CD14-positive monocyte (primary cell): ENCODE measurements at regions not wholly inside any gene's neighbourhood (a gene's known extent, or its start where the extent isn't known, plus 50 kb on each side); places are given as distances from the start of the nearest gene placed in this dataset.

Experiments
- DNase-seq, 3 donors: peaks; one replicate each; pipeline ENCODE4 v3.0.0-alpha.2; 2011 to 2022
- H2AFZ ChIP-seq: 2 replicates; pipeline ENCODE4 v1.6.0; 2012; ENCODE audit warnings: mild to moderate bottlenecking, low read depth, low read length, inconsistent platforms; ENCODE audit not compliant: insufficient read depth, poor library complexity, severe bottlenecking
- H3K27ac ChIP-seq, 2 donors: 1 replicate in 1 of 2; 2 replicates in 1 of 2; pipeline ENCODE4 v1.5.1; 2012 to 2013; ENCODE audit warnings: low read length in 2 of 2, control low read depth in 1 of 2, inconsistent platforms in 1 of 2, low read depth in 1 of 2, mild to moderate bottlenecking in 1 of 2
- H3K27me3 ChIP-seq, 2 donors: one replicate each; pipeline versions ENCODE4 v1.6.0 to v1.6.1; 2011 to 2013; ENCODE audit warnings: low read length in 2 of 2; ENCODE audit not compliant: control insufficient read depth in 2 of 2, insufficient read depth in 2 of 2
- H3K36me3 ChIP-seq, 2 donors: replicated peaks in 1 of 2; 1 replicate in 1 of 2; 2 replicates in 1 of 2; pipeline versions ENCODE4 v1.5.1 to v1.6.1; 2012 to 2013; ENCODE audit warnings: low read length in 2 of 2, control low read depth in 1 of 2, inconsistent platforms in 1 of 2, mild to moderate bottlenecking in 1 of 2; ENCODE audit not compliant: insufficient read depth in 2 of 2, control insufficient read depth in 1 of 2
- H3K4me1 ChIP-seq, 2 donors: 1 replicate in 1 of 2; 2 replicates in 1 of 2; pipeline versions ENCODE4 v1.5.1 to v1.6.1; 2012 to 2013; ENCODE audit warnings: low read length in 2 of 2, control low read depth in 1 of 2, inconsistent platforms in 1 of 2, mild to moderate bottlenecking in 1 of 2, moderate library complexity in 1 of 2; ENCODE audit not compliant: insufficient read depth in 2 of 2, control insufficient read depth in 1 of 2
- H3K4me2 ChIP-seq: replicated peaks from 2 replicates; pipeline ENCODE3; 2012; ENCODE audit warnings: low read length, moderate library complexity, mild to moderate bottlenecking; ENCODE audit not compliant: poor library complexity, severe bottlenecking; ENCODE audit errors: extremely low read depth
- H3K4me3 ChIP-seq, 3 experiments: fragments of 200-600 bp in 1 of 3; sonication (generic) in 1 of 3; replicated peaks in 1 of 3; 1 replicate in 2 of 3; 2 replicates in 1 of 3; pipeline ENCODE4 v1.5.1; 2011 to 2013; ENCODE audit warnings: low read length in 3 of 3, mild to moderate bottlenecking in 3 of 3, control low read depth in 2 of 3, low read depth in 2 of 3, inconsistent platforms in 1 of 3, moderate library complexity in 1 of 3
- H3K79me2 ChIP-seq: 2 replicates; pipeline ENCODE4 v1.6.0; 2012; ENCODE audit warnings: mild to moderate bottlenecking, control low read depth, inconsistent platforms, low read length, moderate library complexity; ENCODE audit not compliant: insufficient read depth
- H3K9ac ChIP-seq: 2 replicates; pipeline ENCODE4 v1.6.0; 2017; ENCODE audit warnings: low read length, mild to moderate bottlenecking; ENCODE audit not compliant: insufficient read depth, poor library complexity, severe bottlenecking
- H3K9me3 ChIP-seq, 2 donors: replicated peaks in 1 of 2; 1 replicate in 1 of 2; 2 replicates in 1 of 2; pipeline versions ENCODE4 v1.5.1 to v1.6.1; 2012 to 2013; ENCODE audit warnings: low read length in 2 of 2, control low read depth in 1 of 2; ENCODE audit not compliant: control insufficient read depth in 1 of 2, insufficient read depth in 1 of 2
- H4K20me1 ChIP-seq: 2 replicates; pipeline ENCODE4 v1.6.0; 2012; ENCODE audit warnings: mild to moderate bottlenecking, low read length, control low read depth, moderate library complexity; ENCODE audit not compliant: insufficient read depth
- H3K27ac Mint-ChIP-seq, 7 donors: one replicate each; pipeline ENCODE4 v1.8.0; 2020; ENCODE audit warnings: mild to moderate bottlenecking in 7 of 7, mixed read lengths in 7 of 7, moderate library complexity in 6 of 7, inconsistent platforms in 2 of 7
- H3K27me3 Mint-ChIP-seq, 3 donors: one replicate each; pipeline ENCODE4 v1.8.0; 2021 to 2022; ENCODE audit warnings: low read depth in 3 of 3, mild to moderate bottlenecking in 3 of 3, mixed read lengths in 3 of 3, moderate library complexity in 3 of 3, inconsistent platforms in 1 of 3
- H3K36me3 Mint-ChIP-seq, 2 donors: one replicate each; pipeline ENCODE4 v1.8.0; 2020; ENCODE audit warnings: mixed read lengths in 2 of 2, inconsistent platforms in 1 of 2, mild to moderate bottlenecking in 1 of 2
- H3K4me1 Mint-ChIP-seq: one replicate; pipeline ENCODE4 v1.8.0; 2020; ENCODE audit warnings: mild to moderate bottlenecking, mixed read lengths
- H3K4me3 Mint-ChIP-seq, 2 donors: one replicate each; pipeline ENCODE4 v1.8.0; 2020; ENCODE audit warnings: mild to moderate bottlenecking in 2 of 2, mixed read lengths in 2 of 2, moderate library complexity in 1 of 2
- H3K9me3 Mint-ChIP-seq, 7 donors: one replicate each; pipeline ENCODE4 v1.8.0; 2020 to 2022; ENCODE audit warnings: mixed read lengths in 7 of 7, mild to moderate bottlenecking in 6 of 7, moderate library complexity in 6 of 7, inconsistent platforms in 2 of 7
- CTCF ChIP-seq: fragments of 200-600 bp; IDR thresholded peaks from one replicate; pipeline ENCODE4 v1.8.0; 2022; ENCODE audit warnings: antibody characterized with exemption, mild to moderate bottlenecking
- WGBS: methylation state at CpG from one replicate; pipeline ENCODE4 v1.1.5; 2013; ENCODE audit warnings: missing lambda C conversion rate; ENCODE audit not compliant: insufficient coverage; 5-methylcytosine and 5-hydroxymethylcytosine counted together
- intact Hi-C, 2 donors: fragments of 100-400 bp; cut with micrococcal nuclease; formaldehyde crosslinking; loops; one replicate each; pipeline versions ENCODE4 v1.15.0 to v1.15.1; 2023

- Mint-ChIP-seq H3K9me3 (peaks cover 0 to 4% (median 0%) of the 10 kb centered on the region in 7 donors), H3K36me3 (no peaks in the 10 kb centered on the region), H3K27me3 (peaks cover 4 to 10% (median 7%) of the 10 kb centered on the region in 3 donors), H3K4me1 (peaks cover 15% of the 10 kb centered on the region), H3K4me3 (peak overlapping the region in 1 of 2 donors; percentile 18), H3K27ac (no peak overlapping the region)
- Histone ChIP-seq H3K27ac (no peak overlapping the region), H3K4me2 (no peak overlapping the region), H3K79me2 (no peaks in the 10 kb centered on the region), H3K9ac (no peak overlapping the region), H3K9me3 (no peaks in the 10 kb centered on the region), H2AFZ (no peak overlapping the region), H3K4me1 (peaks cover 19 to 21% of the 10 kb centered on the region in 2 donors), H3K27me3 (peaks cover 0 to 8% of the 10 kb centered on the region in 2 donors), H4K20me1 (no peaks in the 10 kb centered on the region), H3K4me3 (no peak overlapping the region), H3K36me3 (no peaks in the 10 kb centered on the region)
- intact Hi-C loops = no loop called here
- DNase-seq = no peak
- no CpG with 5 or more reads among the region's 7 CpGs for WGBS
- TF ChIP-seq CTCF = no peak
These were observed 59.8 kb downstream of the VAX1 start for GRCh38 chr10:117078168-117078837.

GRCh38 chr10:117075064-117075463, 63.0 kb downstream of the VAX1 start:
- Histone ChIP-seq H4K20me1 (no peaks in the 10 kb centered on the region), H2AFZ (no peak overlapping the region)

More at GRCh38 chr10:117075064-117075463, 63.0 kb downstream of the VAX1 start:
- Mint-ChIP-seq H3K9me3 (peaks cover 0 to 4% (median 0%) of the 10 kb centered on the region in 7 donors), H3K36me3 (no peaks in the 10 kb centered on the region), H3K4me3 (no peak overlapping the region), H3K27ac (no peak overlapping the region), H3K4me1 (peaks cover 35% of the 10 kb centered on the region), H3K27me3 (peaks cover 4 to 10% (median 7%) of the 10 kb centered on the region in 3 donors)
- Histone ChIP-seq H3K4me3 (no peak overlapping the region), H3K27ac (no peak overlapping the region), H3K4me2 (no peak overlapping the region), H3K79me2 (no peaks in the 10 kb centered on the region), H3K27me3 (peaks cover 0 to 8% of the 10 kb centered on the region in 2 donors), H3K9ac (no peak overlapping the region), H3K36me3 (no peaks in the 10 kb centered on the region), H3K9me3 (no peaks in the 10 kb centered on the region), H3K4me1 (peaks cover 37% of the 10 kb centered on the region in 2 donors)
- intact Hi-C loops = no loop called here
- no CpG with 5 or more reads among the region's 1 CpG for WGBS
- no peak for TF ChIP-seq CTCF
- DNase-seq = peak in 1 of 3 donors; percentile 13
